ENCODE measurements at regions not wholly inside any gene's neighbourhood (a gene's known extent, or its start where the extent isn't known, plus 50 kb on each side); places are given as distances from the start of the nearest gene placed in this dataset.
"Not testable (repeated sequence)": the region's sequence is repeated elsewhere in the genome, so short reads cannot be mapped to it uniquely, and the experiment has no call there.

- Mint-ChIP-seq H3K4me3 (no peak overlapping the region), H3K4me1 (no peaks in the 10 kb centered on the region), H3K27me3 (no peaks in the 10 kb centered on the region), H3K36me3 (peaks cover 1% of the 10 kb centered on the region), H3K9me3 (ENCODE audit: low read depth) (no peaks in the 10 kb centered on the region), H3K27ac (no peak overlapping the region)
- ATAC-seq: no peak
- no peak for DNase-seq
- CTCF ChIA-PET: no interaction called here
These were observed 347.4 kb upstream of the FGF13 start for GRCh38 chrX:139058831-139059495.

DNA sequence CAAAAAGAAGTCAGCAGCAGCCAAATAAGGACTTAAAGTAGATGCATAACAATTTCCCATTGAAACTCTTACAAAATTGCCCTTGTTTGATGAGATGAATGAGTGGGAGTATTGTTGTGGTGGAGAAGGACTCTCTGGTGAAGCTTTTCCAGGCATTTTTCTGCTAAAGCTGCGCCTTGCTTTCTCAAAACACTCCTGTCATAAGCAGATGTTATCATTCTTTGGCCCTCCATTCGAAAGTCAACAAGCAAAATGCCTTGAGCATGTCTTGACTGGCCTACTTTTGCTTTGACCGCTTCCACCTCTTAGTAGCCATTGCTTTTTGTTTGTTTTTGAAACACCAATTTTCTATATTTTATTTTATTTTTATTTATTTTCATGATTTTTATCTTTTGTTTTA lies 340.9 kb upstream of the FGF13 start:
- no peak overlapping the region for H3K4me3 Mint-ChIP-seq
- H3K36me3 Mint-ChIP-seq: peaks cover 1% of the 10 kb centered on the region
- H3K9me3 Mint-ChIP-seq (ENCODE audit: low read depth): peaks cover 2% of the 10 kb centered on the region
- no peak for DNase-seq
- no peaks in the 10 kb centered on the region for H3K27me3 Mint-ChIP-seq
- no peak for ATAC-seq
- H3K27ac Mint-ChIP-seq: no peak overlapping the region
- CTCF ChIA-PET: no interaction called here
- no peaks in the 10 kb centered on the region for H3K4me1 Mint-ChIP-seq

- Mint-ChIP-seq H3K4me1 (no peaks in the 10 kb centered on the region), H3K36me3 (no peaks in the 10 kb centered on the region), H3K9me3 (ENCODE audit: low read depth) (peaks cover 2% of the 10 kb centered on the region), H3K27me3 (no peaks in the 10 kb centered on the region), H3K27ac (no peak overlapping the region), H3K4me3 (no peak overlapping the region)
- CTCF ChIA-PET: no interaction called here
- no peak for DNase-seq
- ATAC-seq: no peak
These were observed 337.9 kb upstream of the FGF13 start for GRCh38 chrX:139049465-139049864.

- Mint-ChIP-seq H3K4me1 (no peaks in the 10 kb centered on the region), H3K36me3 (no peaks in the 10 kb centered on the region), H3K27ac (no peak overlapping the region), H3K4me3 (no peak overlapping the region), H3K27me3 (no peaks in the 10 kb centered on the region), H3K9me3 (ENCODE audit: low read depth) (no peaks in the 10 kb centered on the region)
- ATAC-seq: no peak
- CTCF ChIA-PET: no interaction called here
- no peak for DNase-seq
These were observed 333.2 kb upstream of the FGF13 start for GRCh38 chrX:139044680-139045079.

- no peaks in the 10 kb centered on the region for H3K36me3 Mint-ChIP-seq
- H3K27me3 Mint-ChIP-seq: no peaks in the 10 kb centered on the region
- ATAC-seq (no peak), DNase-seq (no peak)
- H3K9me3 Mint-ChIP-seq (ENCODE audit: low read depth): no peaks in the 10 kb centered on the region
- H3K27ac Mint-ChIP-seq: no peak overlapping the region
- CTCF ChIA-PET: no interaction called here
- H3K4me1 Mint-ChIP-seq: no peaks in the 10 kb centered on the region
- H3K4me3 Mint-ChIP-seq: no peak overlapping the region
These were observed 327.5 kb upstream of the FGF13 start for GRCh38 chrX:139039041-139039440.

- no peak for DNase-seq
- no peaks in the 10 kb centered on the region for H3K36me3 Mint-ChIP-seq
- H3K27ac Mint-ChIP-seq: no peak overlapping the region
- no peaks in the 10 kb centered on the region for H3K27me3 Mint-ChIP-seq
- H3K4me1 Mint-ChIP-seq: no peaks in the 10 kb centered on the region
- no peaks in the 10 kb centered on the region for H3K9me3 Mint-ChIP-seq (ENCODE audit: low read depth)
- ATAC-seq: no peak
- H3K4me3 Mint-ChIP-seq: no peak overlapping the region
- CTCF ChIA-PET: no interaction called here
These were observed 315.3 kb upstream of the FGF13 start for GRCh38 chrX:139026811-139027210.

DNA sequence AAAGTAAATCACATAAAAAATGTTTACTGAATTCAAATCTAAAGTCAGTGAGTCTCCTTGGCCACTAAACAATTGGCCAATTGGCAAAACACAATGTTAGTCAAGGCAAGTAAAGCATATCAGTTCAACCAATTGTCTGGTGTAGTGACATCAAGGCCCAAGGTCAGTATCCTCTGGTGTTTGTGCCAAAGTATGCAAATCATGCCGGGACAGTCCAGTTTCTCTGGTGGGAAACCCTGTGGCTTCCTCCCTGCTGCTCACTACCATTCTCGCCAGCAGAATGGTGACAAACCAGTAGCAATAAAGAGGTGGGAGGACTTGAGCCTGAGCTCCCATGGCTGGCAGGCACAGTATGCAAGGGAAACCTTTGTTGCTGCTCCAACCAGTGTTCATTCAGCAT lies 314.9 kb upstream of the FGF13 start:
- CTCF ChIA-PET: no interaction called here
- H3K9me3 Mint-ChIP-seq (ENCODE audit: low read depth): no peaks in the 10 kb centered on the region
- no peak overlapping the region for H3K27ac Mint-ChIP-seq
- H3K4me3 Mint-ChIP-seq: no peak overlapping the region
- DNase-seq (no peak), ATAC-seq (no peak)
- no peaks in the 10 kb centered on the region for H3K4me1 Mint-ChIP-seq
- H3K36me3 Mint-ChIP-seq: no peaks in the 10 kb centered on the region
- H3K27me3 Mint-ChIP-seq: no peaks in the 10 kb centered on the region

GRCh38 chrX:139025816-139026215 lies 314.3 kb upstream of the FGF13 start:
- Mint-ChIP-seq H3K36me3 (no peaks in the 10 kb centered on the region), H3K4me3 (no peak overlapping the region)

DNA sequence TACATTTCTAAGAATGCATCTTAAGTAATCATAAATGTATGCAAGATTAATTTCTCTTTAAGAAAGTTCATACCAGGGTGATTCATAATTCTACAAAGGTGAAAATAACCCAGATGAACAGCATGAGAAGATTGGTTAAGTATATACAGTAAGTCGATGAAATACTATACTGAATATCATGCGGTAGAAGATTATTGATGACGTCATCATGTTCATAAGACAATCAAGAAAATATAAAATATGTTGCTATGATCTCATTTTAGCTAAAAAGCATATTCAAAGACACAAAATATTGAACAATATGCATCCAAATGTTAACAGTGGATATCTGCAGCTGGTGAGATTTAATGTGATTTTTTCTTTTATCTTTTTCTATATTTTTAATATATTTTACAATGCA lies 312.0 kb upstream of the FGF13 start:
- Mint-ChIP-seq H3K27me3 (no peaks in the 10 kb centered on the region), H3K4me3 (no peak overlapping the region), H3K27ac (no peak overlapping the region), H3K36me3 (no peaks in the 10 kb centered on the region), H3K9me3 (ENCODE audit: low read depth) (no peaks in the 10 kb centered on the region), H3K4me1 (no peaks in the 10 kb centered on the region)
- ATAC-seq (no peak), DNase-seq (no peak)
- CTCF ChIA-PET: no interaction called here

More at GRCh38 chrX:139025816-139026215, 314.3 kb upstream of the FGF13 start:
- CTCF ChIA-PET: no interaction called here
- Mint-ChIP-seq H3K27me3 (no peaks in the 10 kb centered on the region), H3K27ac (no peak overlapping the region), H3K4me1 (no peaks in the 10 kb centered on the region), H3K9me3 (ENCODE audit: low read depth) (no peaks in the 10 kb centered on the region)
- ATAC-seq (no peak), DNase-seq (no peak)

GRCh38 chrX:139020801-139021200 lies 309.3 kb upstream of the FGF13 start:
- H3K27me3 Mint-ChIP-seq: no peaks in the 10 kb centered on the region
- H3K36me3 Mint-ChIP-seq: no peaks in the 10 kb centered on the region
- CTCF ChIA-PET: no interaction called here
- DNase-seq (no peak), ATAC-seq (no peak)
- no peaks in the 10 kb centered on the region for H3K4me1 Mint-ChIP-seq
- H3K9me3 Mint-ChIP-seq (ENCODE audit: low read depth): no peaks in the 10 kb centered on the region
- H3K4me3 Mint-ChIP-seq: no peak overlapping the region
- H3K27ac Mint-ChIP-seq: no peak overlapping the region

- DNase-seq (no peak), ATAC-seq (no peak)
- Mint-ChIP-seq H3K9me3 (ENCODE audit: low read depth) (no peaks in the 10 kb centered on the region), H3K4me1 (no peaks in the 10 kb centered on the region), H3K27me3 (no peaks in the 10 kb centered on the region), H3K36me3 (no peaks in the 10 kb centered on the region), H3K27ac (no peak overlapping the region), H3K4me3 (no peak overlapping the region)
- CTCF ChIA-PET: no interaction called here
These were observed 306.9 kb upstream of the FGF13 start for GRCh38 chrX:139018436-139018835.

GRCh38 chrX:139015627-139016026 lies 304.1 kb upstream of the FGF13 start:
- ATAC-seq: no peak
- H3K36me3 Mint-ChIP-seq: no peaks in the 10 kb centered on the region
- no peaks in the 10 kb centered on the region for H3K27me3 Mint-ChIP-seq
- no peaks in the 10 kb centered on the region for H3K4me1 Mint-ChIP-seq
- no peak overlapping the region for H3K4me3 Mint-ChIP-seq
- no peak overlapping the region for H3K27ac Mint-ChIP-seq
- CTCF ChIA-PET: no interaction called here
- no peaks in the 10 kb centered on the region for H3K9me3 Mint-ChIP-seq (ENCODE audit: low read depth)
- no peak for DNase-seq

DNA sequence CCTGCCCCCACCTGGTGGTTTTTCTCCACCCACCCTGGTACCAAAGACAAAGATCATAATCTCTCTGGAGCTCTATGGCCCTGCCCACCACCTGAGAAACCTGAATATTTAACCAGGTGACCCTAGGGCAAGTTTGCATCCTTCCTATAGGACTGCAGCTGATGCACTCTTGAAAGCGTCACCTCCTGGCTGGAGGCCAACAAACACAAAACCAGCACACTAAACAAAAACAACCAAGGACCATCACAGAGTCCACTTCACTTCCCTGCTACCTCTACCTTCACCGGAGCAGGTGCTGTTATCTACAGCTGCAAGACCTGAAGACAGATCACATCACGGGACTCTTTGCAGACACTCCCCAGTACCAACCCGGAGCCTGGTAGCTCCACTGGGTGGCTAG lies 296.7 kb upstream of the FGF13 start:
- Mint-ChIP-seq H3K27ac (no peak overlapping the region), H3K36me3 (no peaks in the 10 kb centered on the region), H3K4me3 (no peak overlapping the region), H3K4me1 (no peaks in the 10 kb centered on the region), H3K9me3 (ENCODE audit: low read depth) (peaks cover 2% of the 10 kb centered on the region), H3K27me3 (no peaks in the 10 kb centered on the region)
- CTCF ChIA-PET: no interaction called here
- DNase-seq (no peak), ATAC-seq (no peak)

GRCh38 chrX:139003856-139004527 lies 292.5 kb upstream of the FGF13 start:
- H3K27ac Mint-ChIP-seq; CTCF ChIA-PET; DNase-seq; H3K9me3 Mint-ChIP-seq (ENCODE audit: low read depth); H3K4me1 Mint-ChIP-seq; H3K27me3 Mint-ChIP-seq; ATAC-seq; H3K36me3 Mint-ChIP-seq; H3K4me3 Mint-ChIP-seq: not testable (repeated sequence)

DNA sequence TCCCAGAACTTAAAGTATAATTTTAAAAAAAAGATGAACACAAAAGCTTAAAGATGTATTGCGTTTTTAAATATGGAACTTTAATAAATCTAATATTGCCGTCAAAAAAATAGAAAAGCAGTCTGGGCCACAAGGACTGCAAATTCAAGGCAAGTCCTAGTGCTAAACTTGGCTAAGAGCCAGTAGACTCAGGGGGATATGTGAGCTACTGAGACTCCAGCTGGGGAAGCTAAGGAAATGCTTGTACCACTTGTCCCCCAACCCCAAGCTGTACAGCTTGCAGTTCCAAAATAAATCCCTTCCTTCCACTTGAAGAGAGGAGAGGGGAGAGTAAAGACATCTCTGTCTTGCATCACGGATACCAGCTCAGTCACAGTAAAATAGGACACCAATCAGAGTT lies 290.8 kb upstream of the FGF13 start:
- no peak overlapping the region for H3K4me3 Mint-ChIP-seq
- no peak overlapping the region for H3K27ac Mint-ChIP-seq
- H3K4me1 Mint-ChIP-seq: no peaks in the 10 kb centered on the region
- DNase-seq (no peak), ATAC-seq (no peak)
- CTCF ChIA-PET: no interaction called here
- H3K36me3 Mint-ChIP-seq: no peaks in the 10 kb centered on the region
- peaks cover 6% of the 10 kb centered on the region for H3K9me3 Mint-ChIP-seq (ENCODE audit: low read depth)
- no peaks in the 10 kb centered on the region for H3K27me3 Mint-ChIP-seq

Data from activated CD8-positive, alpha-beta memory T cell treated with anti-CD3 and anti-CD28 coated beads, Interleukin-2, amount 10 ng/mL, durations not matched to agents 7 days and 5 days (primary cell).